GM12878 (cell line): ENCODE measurements at regions not wholly inside any gene's neighbourhood (a gene's known extent, or its start where the extent isn't known, plus 50 kb on each side); places are given as distances from the start of the nearest gene placed in this dataset.

Experiments
- BMI1 ChIP-seq: fragments of 450-650 bp; IDR thresholded peaks from 2 replicates; pipeline ENCODE4 v1.6.1; 2016; ENCODE audit warnings: mild to moderate bottlenecking, moderate library complexity, borderline replicate concordance
- CBX3 ChIP-seq: fragments of 200-600 bp; sonication (generic); IDR thresholded peaks from 2 replicates; pipeline ENCODE4 v1.6.1; 2016; ENCODE audit warnings: low read depth, borderline replicate concordance
- ELK1 ChIP-seq: IDR thresholded peaks from 2 replicates; pipeline ENCODE4 v1.6.1; 2012; ENCODE audit warnings: low read depth, low read length, improper control_type of control experiment
- EP300 ChIP-seq, 2 experiments: fragments of 150-350 bp in 1 of 2; IDR thresholded peaks; 2 replicates each; pipeline ENCODE4 v1.6.1; 2011 to 2012; ENCODE audit warnings: low read depth in 2 of 2, low read length in 2 of 2, borderline replicate concordance in 1 of 2, improper control_type of control experiment in 1 of 2, inconsistent platforms in 1 of 2; ENCODE audit not compliant: control insufficient read depth in 1 of 2
- HDGF ChIP-seq: fragments of 450-650 bp; IDR thresholded peaks from 2 replicates; pipeline ENCODE4 v1.6.1; 2016; ENCODE audit warnings: antibody characterized with exemption
- JUNB ChIP-seq: IDR thresholded peaks from 2 replicates; pipeline ENCODE4 v1.6.1; 2016; ENCODE audit warnings: antibody characterized with exemption, mild to moderate bottlenecking
- LARP7 ChIP-seq: fragments of 450-650 bp; IDR thresholded peaks from 2 replicates; pipeline ENCODE4 v1.6.1; 2017; ENCODE audit warnings: mild to moderate bottlenecking
- MYC ChIP-seq: IDR thresholded peaks from 2 replicates; pipeline ENCODE4 v1.6.1; 2011; ENCODE audit warnings: mild to moderate bottlenecking, low read length, moderate library complexity, inconsistent platforms; ENCODE audit not compliant: insufficient read depth, insufficient replicate concordance, insufficient read length, severe bottlenecking
- NFIC ChIP-seq: IDR thresholded peaks from 2 replicates; pipeline ENCODE4 v1.6.1; 2012; ENCODE audit warnings: low read depth, mild to moderate bottlenecking, inconsistent platforms, low read length, moderate library complexity
- NFXL1 ChIP-seq: fragments of 450-650 bp; IDR thresholded peaks from 2 replicates; pipeline ENCODE4 v1.6.1; 2017; ENCODE audit warnings: antibody characterized with exemption, mild to moderate bottlenecking, borderline replicate concordance
- NFYA ChIP-seq: IDR thresholded peaks from 2 replicates; pipeline ENCODE4 v1.6.1; 2011; ENCODE audit warnings: low read depth, mild to moderate bottlenecking, low read length, improper control_type of control experiment, borderline replicate concordance
- NRF1 ChIP-seq: conservative IDR thresholded peaks from 2 replicates; pipeline ENCODE4 v1.6.1; 2011; ENCODE audit warnings: mild to moderate bottlenecking, low read depth, low read length, improper control_type of control experiment
- RAD21 ChIP-seq: IDR thresholded peaks from 2 replicates; pipeline ENCODE4 v1.6.1; 2011; ENCODE audit warnings: mild to moderate bottlenecking, low read depth, low read length, moderate library complexity; ENCODE audit not compliant: insufficient read depth
- RAD51 ChIP-seq: fragments of 450-650 bp; IDR thresholded peaks from 2 replicates; pipeline ENCODE4 v1.6.1; 2016; ENCODE audit warnings: moderate library complexity, mild to moderate bottlenecking, inconsistent platforms
- SIN3A ChIP-seq: IDR thresholded peaks from 2 replicates; pipeline ENCODE4 v1.6.1; 2012; ENCODE audit warnings: low read depth, low read length, improper control_type of control experiment
- STAT3 ChIP-seq: IDR thresholded peaks from 2 replicates; pipeline ENCODE4 v1.6.1; 2011; ENCODE audit warnings: low read depth, low read length, improper control_type of control experiment
- SUPT20H ChIP-seq: IDR thresholded peaks from 2 replicates; pipeline ENCODE4 v1.6.1; 2011; ENCODE audit warnings: low read depth, mild to moderate bottlenecking, low read length, moderate library complexity, borderline replicate concordance; ENCODE audit not compliant: control insufficient read depth
- ZNF207 ChIP-seq: fragments of 450-650 bp; IDR thresholded peaks from 2 replicates; pipeline ENCODE4 v1.6.1; 2014; ENCODE audit warnings: antibody characterized with exemption, mild to moderate bottlenecking, borderline replicate concordance
- TF ChIP-seq, protein P1 (sequence below): fragments of 450-650 bp; formaldehyde crosslinking; IDR thresholded peaks from 2 replicates; pipeline ENCODE4 v1.4.0; 2022; ENCODE audit warnings: mild to moderate bottlenecking, moderate library complexity
- TF ChIP-seq, protein P2 (sequence below): fragments of 450-650 bp; IDR thresholded peaks from 2 replicates; pipeline ENCODE4 v1.6.1; 2018; ENCODE audit warnings: mild to moderate bottlenecking, low read depth, moderate library complexity; ENCODE audit not compliant: partially characterized antibody
- TF ChIP-seq, protein P3 (sequence below): IDR thresholded peaks from 2 replicates; pipeline ENCODE4 v1.6.1; 2011; ENCODE audit warnings: mild to moderate bottlenecking, low read depth, low read length, moderate library complexity; ENCODE audit not compliant: insufficient replicate concordance

GRCh38 chr9:99368341-99369326 lies 146.6 kb downstream of the SEC61B start (continued):
- TF ChIP-seq, protein P1, sequence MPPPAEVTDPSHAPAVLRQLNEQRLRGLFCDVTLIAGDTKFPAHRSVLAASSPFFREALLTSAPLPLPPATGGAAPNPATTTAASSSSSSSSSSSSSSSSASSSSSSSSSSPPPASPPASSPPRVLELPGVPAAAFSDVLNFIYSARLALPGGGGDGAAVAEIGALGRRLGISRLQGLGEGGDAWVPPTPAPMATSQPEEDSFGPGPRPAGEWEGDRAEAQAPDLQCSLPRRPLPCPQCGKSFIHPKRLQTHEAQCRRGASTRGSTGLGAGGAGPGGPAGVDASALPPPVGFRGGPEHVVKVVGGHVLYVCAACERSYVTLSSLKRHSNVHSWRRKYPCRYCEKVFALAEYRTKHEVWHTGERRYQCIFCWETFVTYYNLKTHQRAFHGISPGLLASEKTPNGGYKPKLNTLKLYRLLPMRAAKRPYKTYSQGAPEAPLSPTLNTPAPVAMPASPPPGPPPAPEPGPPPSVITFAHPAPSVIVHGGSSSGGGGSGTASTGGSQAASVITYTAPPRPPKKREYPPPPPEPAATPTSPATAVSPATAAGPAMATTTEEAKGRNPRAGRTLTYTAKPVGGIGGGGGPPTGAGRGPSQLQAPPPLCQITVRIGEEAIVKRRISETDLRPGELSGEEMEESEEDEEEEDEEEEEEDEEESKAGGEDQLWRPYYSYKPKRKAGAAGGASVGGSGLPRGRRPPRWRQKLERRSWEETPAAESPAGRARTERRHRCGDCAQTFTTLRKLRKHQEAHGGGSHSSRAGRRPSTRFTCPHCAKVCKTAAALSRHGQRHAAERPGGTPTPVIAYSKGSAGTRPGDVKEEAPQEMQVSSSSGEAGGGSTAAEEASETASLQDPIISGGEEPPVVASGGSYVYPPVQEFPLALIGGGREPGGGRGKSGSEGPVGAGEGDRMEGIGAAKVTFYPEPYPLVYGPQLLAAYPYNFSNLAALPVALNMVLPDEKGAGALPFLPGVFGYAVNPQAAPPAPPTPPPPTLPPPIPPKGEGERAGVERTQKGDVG (CRISPR knock-in tag): no peak
- TF ChIP-seq LARP7: no peak
- TF ChIP-seq NRF1: no peak
- peak; percentile 68 for TF ChIP-seq NFIC
- TF ChIP-seq EP300 (IDR thresholded peaks at IDR 0.05; ENCODE audit: borderline replicate concordance in 1 of 2, control insufficient read depth in 1 of 2, low read depth in 2 of 2, low read length in 2 of 2): peak; percentile 81 to 89; a peak in 3 of 4 replicates
- no peak for TF ChIP-seq BMI1
- TF ChIP-seq RAD21: no peak
- no peak for TF ChIP-seq ZNF207
- no peak for TF ChIP-seq CBX3
- no peak for TF ChIP-seq STAT3
- no peak for TF ChIP-seq HDGF
- TF ChIP-seq, protein P2, sequence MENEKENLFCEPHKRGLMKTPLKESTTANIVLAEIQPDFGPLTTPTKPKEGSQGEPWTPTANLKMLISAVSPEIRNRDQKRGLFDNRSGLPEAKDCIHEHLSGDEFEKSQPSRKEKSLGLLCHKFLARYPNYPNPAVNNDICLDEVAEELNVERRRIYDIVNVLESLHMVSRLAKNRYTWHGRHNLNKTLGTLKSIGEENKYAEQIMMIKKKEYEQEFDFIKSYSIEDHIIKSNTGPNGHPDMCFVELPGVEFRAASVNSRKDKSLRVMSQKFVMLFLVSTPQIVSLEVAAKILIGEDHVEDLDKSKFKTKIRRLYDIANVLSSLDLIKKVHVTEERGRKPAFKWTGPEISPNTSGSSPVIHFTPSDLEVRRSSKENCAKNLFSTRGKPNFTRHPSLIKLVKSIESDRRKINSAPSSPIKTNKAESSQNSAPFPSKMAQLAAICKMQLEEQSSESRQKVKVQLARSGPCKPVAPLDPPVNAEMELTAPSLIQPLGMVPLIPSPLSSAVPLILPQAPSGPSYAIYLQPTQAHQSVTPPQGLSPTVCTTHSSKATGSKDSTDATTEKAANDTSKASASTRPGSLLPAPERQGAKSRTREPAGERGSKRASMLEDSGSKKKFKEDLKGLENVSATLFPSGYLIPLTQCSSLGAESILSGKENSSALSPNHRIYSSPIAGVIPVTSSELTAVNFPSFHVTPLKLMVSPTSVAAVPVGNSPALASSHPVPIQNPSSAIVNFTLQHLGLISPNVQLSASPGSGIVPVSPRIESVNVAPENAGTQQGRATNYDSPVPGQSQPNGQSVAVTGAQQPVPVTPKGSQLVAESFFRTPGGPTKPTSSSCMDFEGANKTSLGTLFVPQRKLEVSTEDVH: no peak
- no peak for TF ChIP-seq SIN3A
- no peak for TF ChIP-seq NFXL1
- TF ChIP-seq SUPT20H: no peak
- TF ChIP-seq RAD51: peak; percentile 48; the same call in 1 of the 2 replicates
- no peak for TF ChIP-seq NFYA
- TF ChIP-seq MYC: no peak
- TF ChIP-seq, protein P3, sequence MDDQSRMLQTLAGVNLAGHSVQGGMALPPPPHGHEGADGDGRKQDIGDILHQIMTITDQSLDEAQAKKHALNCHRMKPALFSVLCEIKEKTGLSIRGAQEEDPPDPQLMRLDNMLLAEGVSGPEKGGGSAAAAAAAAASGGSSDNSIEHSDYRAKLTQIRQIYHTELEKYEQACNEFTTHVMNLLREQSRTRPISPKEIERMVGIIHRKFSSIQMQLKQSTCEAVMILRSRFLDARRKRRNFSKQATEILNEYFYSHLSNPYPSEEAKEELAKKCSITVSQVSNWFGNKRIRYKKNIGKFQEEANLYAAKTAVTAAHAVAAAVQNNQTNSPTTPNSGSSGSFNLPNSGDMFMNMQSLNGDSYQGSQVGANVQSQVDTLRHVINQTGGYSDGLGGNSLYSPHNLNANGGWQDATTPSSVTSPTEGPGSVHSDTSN: no peak
- no peak for TF ChIP-seq ELK1
- TF ChIP-seq JUNB: no peak
